HG03139 (cell line): ENCODE measurements at regions not wholly inside any gene's neighbourhood (a gene's known extent, or its start where the extent isn't known, plus 50 kb on each side); places are given as distances from the start of the nearest gene placed in this dataset.

Experiments used
- ATAC-seq: cut with Tn5 transposase; IDR thresholded peaks from one replicate; pipeline ENCODE4 v1.9.1; 2021; ENCODE audit not compliant: unreplicated experiment

- ATAC-seq, result no peak
Observed at GRCh38 chr18:76771192-76771799, 51.1 kb upstream of the ZNF236 start.

- ATAC-seq, result no peak
Observed at GRCh38 chr18:76767954-76768353, 54.4 kb upstream of the ZNF236 start.

GRCh38 chr18:76766429-76766828, 55.9 kb upstream of the ZNF236 start:
- no peak for ATAC-seq

GRCh38 chr18:76765649-76766048, 56.7 kb upstream of the ZNF236 start:
- no peak for ATAC-seq

GRCh38 chr18:76764291-76764901, 58.0 kb upstream of the ZNF236 start:
- ATAC-seq, result no peak

- ATAC-seq, result no peak
Observed at GRCh38 chr18:76759056-76759455, 63.3 kb upstream of the ZNF236 start.

- no peak for ATAC-seq
Observed at GRCh38 chr18:76757925-76758324, 64.4 kb upstream of the ZNF236 start.

GRCh38 chr18:76757335-76757734, 65.0 kb upstream of the ZNF236 start:
- no peak for ATAC-seq

- no peak for ATAC-seq
Observed at GRCh38 chr18:76756531-76757253, 65.7 kb upstream of the ZNF236 start.

- ATAC-seq, result no peak
Observed at GRCh38 chr18:76754351-76754750, 68.0 kb upstream of the ZNF236 start.

- no peak for ATAC-seq
Observed at GRCh38 chr18:76752400-76752799, 70.0 kb upstream of the ZNF236 start.

GRCh38 chr18:76750917-76751890, 71.2 kb upstream of the ZNF236 start:
- ATAC-seq, result no peak

- ATAC-seq, result no peak
Observed at GRCh38 chr18:76750269-76750668, 72.1 kb upstream of the ZNF236 start.

GRCh38 chr18:76747676-76748075, 74.7 kb upstream of the ZNF236 start:
- no peak for ATAC-seq

GRCh38 chr18:76741346-76741745, 81.0 kb upstream of the ZNF236 start:
- ATAC-seq, result no peak

- no peak for ATAC-seq
Observed at GRCh38 chr18:76736309-76736708, 86.0 kb upstream of the ZNF236 start.

- ATAC-seq, result no peak
Observed at GRCh38 chr18:76730901-76731300, 91.5 kb upstream of the ZNF236 start.

- no peak for ATAC-seq
Observed at GRCh38 chr18:76727589-76727988, 94.8 kb upstream of the ZNF236 start.

GRCh38 chr18:76725445-76725844, 96.9 kb upstream of the ZNF236 start:
- ATAC-seq, result no peak

GRCh38 chr18:76722224-76723061, 99.9 kb upstream of the ZNF236 start:
- no peak for ATAC-seq
